ENCODE measurements at regions not wholly inside any gene's neighbourhood (a gene's known extent, or its start where the extent isn't known, plus 50 kb on each side); places are given as distances from the start of the nearest gene placed in this dataset.

GRCh38 chr4:135277068-135277979 lies 1075.7 kb upstream of the PABPC4L start:
- H3K4ac ChIP-seq (ENCODE audit: low read depth, low read length): peak overlapping the region; percentile 16
- no peak overlapping the region for H3K23ac ChIP-seq (ENCODE audit: low read length)
- no peak overlapping the region for H3K27ac ChIP-seq (ENCODE audit: low read depth, low read length)
- H3K18ac ChIP-seq (ENCODE audit: low read length): no peak overlapping the region
- H3K79me2 ChIP-seq (ENCODE audit: control insufficient read depth, insufficient read depth, low read length): no peaks in the 10 kb centered on the region
- no peak overlapping the region for H3K56ac ChIP-seq (ENCODE audit: low read length)
- H3K36me3 ChIP-seq (ENCODE audit: control insufficient read depth, insufficient read depth, low read length): no peaks in the 10 kb centered on the region
- WGBS (ENCODE audit: extremely low coverage, insufficient coverage, low lambda C conversion rate): no CpG with 5 or more reads among the region's 5 CpGs
- no peak overlapping the region for H2AK5ac ChIP-seq (ENCODE audit: low read length)
- no peak overlapping the region for H2BK5ac ChIP-seq (ENCODE audit: low read length)
- peaks cover 3% of the 10 kb centered on the region for H3K4me1 ChIP-seq (ENCODE audit: control insufficient read depth, low read depth, low read length)
- no peak overlapping the region for H3K4me3 ChIP-seq (ENCODE audit: low read length)
- H4K5ac ChIP-seq (ENCODE audit: low read length): no peak overlapping the region
- H2BK15ac ChIP-seq (replicated peaks; ENCODE audit: low read depth): no peak overlapping the region
- no peaks in the 10 kb centered on the region for H3K27me3 ChIP-seq (ENCODE audit: insufficient read depth, low read length, poor library complexity)
- H3K4me2 ChIP-seq (ENCODE audit: low read length): no peak overlapping the region
- peak; percentile 1 for DNase-seq
- no peak overlapping the region for H3K9ac ChIP-seq (ENCODE audit: low read length)
- H3K79me1 ChIP-seq (ENCODE audit: low read length): no peaks in the 10 kb centered on the region
- H4K8ac ChIP-seq (ENCODE audit: low read depth, low read length): no peak overlapping the region
- no peak overlapping the region for H2BK120ac ChIP-seq (ENCODE audit: low read depth, low read length)

GRCh38 chr4:135274416-135274815 lies 1072.8 kb upstream of the PABPC4L start:
- Histone ChIP-seq H3K23ac (ENCODE audit: low read length) (no peak overlapping the region), H4K5ac (ENCODE audit: low read length) (no peak overlapping the region), H3K36me3 (ENCODE audit: control insufficient read depth, insufficient read depth, low read length) (no peaks in the 10 kb centered on the region), H3K79me1 (ENCODE audit: low read length) (no peaks in the 10 kb centered on the region), H3K56ac (ENCODE audit: low read length) (no peak overlapping the region), H3K9ac (ENCODE audit: low read length) (no peak overlapping the region), H3K79me2 (ENCODE audit: control insufficient read depth, insufficient read depth, low read length) (no peaks in the 10 kb centered on the region), H3K4me2 (ENCODE audit: low read length) (no peak overlapping the region), H3K27me3 (ENCODE audit: insufficient read depth, low read length, poor library complexity) (no peaks in the 10 kb centered on the region), H2BK15ac (replicated peaks; ENCODE audit: low read depth) (no peak overlapping the region), H3K4me1 (ENCODE audit: control insufficient read depth, low read depth, low read length) (peaks cover 3% of the 10 kb centered on the region), H3K4me3 (ENCODE audit: low read length) (no peak overlapping the region), H4K8ac (ENCODE audit: low read depth, low read length) (no peak overlapping the region), H2AK5ac (ENCODE audit: low read length) (no peak overlapping the region), H3K18ac (ENCODE audit: low read length) (no peak overlapping the region), H3K27ac (ENCODE audit: low read depth, low read length) (no peak overlapping the region), H2BK5ac (ENCODE audit: low read length) (no peak overlapping the region), H2BK120ac (ENCODE audit: low read depth, low read length) (no peak overlapping the region), H3K4ac (ENCODE audit: low read depth, low read length) (no peak overlapping the region)
- peak; percentile 2 for DNase-seq
- no CpG with 5 or more reads among the region's 1 CpG for WGBS (ENCODE audit: extremely low coverage, insufficient coverage, low lambda C conversion rate)

- DNase-seq: no peak
- no peak overlapping the region for H4K8ac ChIP-seq (ENCODE audit: low read depth, low read length)
- H2AK5ac ChIP-seq (ENCODE audit: low read length): no peak overlapping the region
- H2BK5ac ChIP-seq (ENCODE audit: low read length): no peak overlapping the region
- H2BK15ac ChIP-seq (replicated peaks; ENCODE audit: low read depth): no peak overlapping the region
- H3K27ac ChIP-seq (ENCODE audit: low read depth, low read length): no peak overlapping the region
- H3K4me2 ChIP-seq (ENCODE audit: low read length): no peak overlapping the region
- H3K4me3 ChIP-seq (ENCODE audit: low read length): no peak overlapping the region
- H3K4me1 ChIP-seq (ENCODE audit: control insufficient read depth, low read depth, low read length): no peaks in the 10 kb centered on the region
- no peak overlapping the region for H3K4ac ChIP-seq (ENCODE audit: low read depth, low read length)
- WGBS (ENCODE audit: extremely low coverage, insufficient coverage, low lambda C conversion rate): no CpG with 5 or more reads among the region's 7 CpGs
- no peak overlapping the region for H3K56ac ChIP-seq (ENCODE audit: low read length)
- no peaks in the 10 kb centered on the region for H3K79me2 ChIP-seq (ENCODE audit: control insufficient read depth, insufficient read depth, low read length)
- no peaks in the 10 kb centered on the region for H3K36me3 ChIP-seq (ENCODE audit: control insufficient read depth, insufficient read depth, low read length)
- no peaks in the 10 kb centered on the region for H3K27me3 ChIP-seq (ENCODE audit: insufficient read depth, low read length, poor library complexity)
- H2BK120ac ChIP-seq (ENCODE audit: low read depth, low read length): no peak overlapping the region
- no peaks in the 10 kb centered on the region for H3K79me1 ChIP-seq (ENCODE audit: low read length)
- no peak overlapping the region for H3K18ac ChIP-seq (ENCODE audit: low read length)
- no peak overlapping the region for H3K23ac ChIP-seq (ENCODE audit: low read length)
- H3K9ac ChIP-seq (ENCODE audit: low read length): no peak overlapping the region
- H4K5ac ChIP-seq (ENCODE audit: low read length): no peak overlapping the region
These were observed 1067.7 kb upstream of the PABPC4L start for GRCh38 chr4:135269125-135269890.

- Histone ChIP-seq H3K23ac (ENCODE audit: low read length) (no peak overlapping the region), H3K9ac (ENCODE audit: low read length) (no peak overlapping the region), H3K4me3 (ENCODE audit: low read length) (no peak overlapping the region), H4K5ac (ENCODE audit: low read length) (no peak overlapping the region), H2BK15ac (replicated peaks; ENCODE audit: low read depth) (no peak overlapping the region), H2BK5ac (ENCODE audit: low read length) (no peak overlapping the region), H3K36me3 (ENCODE audit: control insufficient read depth, insufficient read depth, low read length) (no peaks in the 10 kb centered on the region), H2BK120ac (ENCODE audit: low read depth, low read length) (no peak overlapping the region), H3K79me2 (ENCODE audit: control insufficient read depth, insufficient read depth, low read length) (no peaks in the 10 kb centered on the region), H3K18ac (ENCODE audit: low read length) (no peak overlapping the region), H4K8ac (ENCODE audit: low read depth, low read length) (no peak overlapping the region), H3K79me1 (ENCODE audit: low read length) (no peaks in the 10 kb centered on the region), H3K27me3 (ENCODE audit: insufficient read depth, low read length, poor library complexity) (no peaks in the 10 kb centered on the region), H3K4me2 (ENCODE audit: low read length) (no peak overlapping the region), H3K27ac (ENCODE audit: low read depth, low read length) (no peak overlapping the region), H3K56ac (ENCODE audit: low read length) (no peak overlapping the region), H3K4me1 (ENCODE audit: control insufficient read depth, low read depth, low read length) (no peaks in the 10 kb centered on the region), H3K4ac (ENCODE audit: low read depth, low read length) (no peak overlapping the region), H2AK5ac (ENCODE audit: low read length) (no peak overlapping the region)
- no CpG with 5 or more reads among the region's 3 CpGs for WGBS (ENCODE audit: extremely low coverage, insufficient coverage, low lambda C conversion rate)
- no peak for DNase-seq
These were observed 1066.8 kb upstream of the PABPC4L start for GRCh38 chr4:135268369-135268768.

GRCh38 chr4:135267148-135267865 lies 1065.7 kb upstream of the PABPC4L start:
- Histone ChIP-seq H3K4me3 (ENCODE audit: low read length) (no peak overlapping the region), H3K23ac (ENCODE audit: low read length) (no peak overlapping the region), H2BK120ac (ENCODE audit: low read depth, low read length) (no peak overlapping the region), H3K36me3 (ENCODE audit: control insufficient read depth, insufficient read depth, low read length) (no peaks in the 10 kb centered on the region), H3K79me1 (ENCODE audit: low read length) (no peaks in the 10 kb centered on the region), H2AK5ac (ENCODE audit: low read length) (no peak overlapping the region), H3K4me2 (ENCODE audit: low read length) (no peak overlapping the region), H3K9ac (ENCODE audit: low read length) (no peak overlapping the region), H3K4ac (ENCODE audit: low read depth, low read length) (no peak overlapping the region), H2BK5ac (ENCODE audit: low read length) (no peak overlapping the region), H4K5ac (ENCODE audit: low read length) (no peak overlapping the region), H3K79me2 (ENCODE audit: control insufficient read depth, insufficient read depth, low read length) (no peaks in the 10 kb centered on the region), H3K27me3 (ENCODE audit: insufficient read depth, low read length, poor library complexity) (no peaks in the 10 kb centered on the region), H3K56ac (ENCODE audit: low read length) (no peak overlapping the region), H3K27ac (ENCODE audit: low read depth, low read length) (no peak overlapping the region), H3K18ac (ENCODE audit: low read length) (no peak overlapping the region), H4K8ac (ENCODE audit: low read depth, low read length) (no peak overlapping the region), H2BK15ac (replicated peaks; ENCODE audit: low read depth) (no peak overlapping the region), H3K4me1 (ENCODE audit: control insufficient read depth, low read depth, low read length) (no peaks in the 10 kb centered on the region)
- no peak for DNase-seq
- no CpG with 5 or more reads among the region's 13 CpGs for WGBS (ENCODE audit: extremely low coverage, insufficient coverage, low lambda C conversion rate)
